SK-N-SH (cell line): ENCODE measurements at regions not wholly inside any gene's neighbourhood (a gene's known extent, or its start where the extent isn't known, plus 50 kb on each side); places are given as distances from the start of the nearest gene placed in this dataset.

Source experiments
- CTCF ChIA-PET: fragments of 300-600, 350-600 bp; formaldehyde crosslinking; extraction: SDS; loops from one replicate; lab custom pipeline; 2021; lab: Yijun Ruan, JAX
- POLR2A ChIA-PET: fragments of 350-600 bp; sonication (Branson Sonifier 250); formaldehyde crosslinking; extraction: SDS; loops from one replicate; lab custom pipeline; 2020; ENCODE audit warnings: antibody characterized with exemption, inconsistent platforms; lab: Yijun Ruan, JAX
- DNase-seq: peaks from one replicate; pipeline ENCODE4 v3.0.0; 2012
- H2AFZ ChIP-seq: fragments of 200-600 bp; sonication (generic); 2 replicates; pipeline ENCODE4 v1.8.1; 2016; ENCODE audit warnings: antibody characterized with exemption, mild to moderate bottlenecking, low read depth
- H3F3A ChIP-seq: fragments of 200-600 bp; sonication (generic); replicated peaks from 2 replicates; pipeline ENCODE3; 2016; ENCODE audit warnings: antibody characterized with exemption, mild to moderate bottlenecking; ENCODE audit not compliant: insufficient read depth
- H3K27ac ChIP-seq, 2 experiments: fragments of 200-500 bp in 1 of 2; fragments of 200-600 bp in 1 of 2; sonication (Bioruptor generic) in 1 of 2; sonication (generic), shearing (Covaris generic) in 1 of 2; 2 replicates each; pipeline versions ENCODE4 v1.5.1 to v1.6.1; 2014 to 2016; ENCODE audit warnings: low read depth in 2 of 2, inconsistent platforms in 1 of 2, low read length in 1 of 2, mild to moderate bottlenecking in 1 of 2, mixed read lengths in 1 of 2
- H3K27me3 ChIP-seq: fragments of 200-600 bp; sonication (generic), shearing (Covaris generic); 2 replicates; pipeline ENCODE4 v1.6.1; 2016; ENCODE audit warnings: mixed run types; ENCODE audit not compliant: insufficient read depth
- H3K36me3 ChIP-seq, 2 experiments: fragments of 200-500 bp in 1 of 2; fragments of 200-600 bp in 1 of 2; sonication (Bioruptor generic) in 1 of 2; sonication (generic) in 1 of 2; replicated peaks in 1 of 2; 2 replicates each; pipeline versions ENCODE3 to v1.5.1; 2014 to 2016; ENCODE audit warnings: low read length in 1 of 2, mild to moderate bottlenecking in 1 of 2; ENCODE audit not compliant: insufficient read depth in 2 of 2, control insufficient read depth in 1 of 2
- H3K4me1 ChIP-seq, 2 experiments: fragments of 200-500 bp in 1 of 2; fragments of 200-600 bp in 1 of 2; sonication (Bioruptor generic) in 1 of 2; sonication (generic), shearing (Covaris generic) in 1 of 2; 2 replicates each; pipeline versions ENCODE4 v1.5.1 to v1.6.1; 2014 to 2016; ENCODE audit warnings: low read depth in 1 of 2, low read length in 1 of 2, mixed run types in 1 of 2; ENCODE audit not compliant: insufficient read depth in 2 of 2, control insufficient read depth in 1 of 2
- H3K4me2 ChIP-seq: fragments of 200-600 bp; sonication (generic), shearing (Covaris generic); 2 replicates; pipeline ENCODE4 v1.6.1; 2017; ENCODE audit warnings: mixed run types
- H3K4me3 ChIP-seq, 2 experiments: fragments of 200-500 bp in 1 of 2; fragments of 200-600 bp in 1 of 2; sonication (Bioruptor generic) in 1 of 2; sonication (generic), shearing (Covaris generic) in 1 of 2; 2 replicates each; pipeline versions ENCODE4 v1.5.1 to v1.8.1; 2014 to 2016; ENCODE audit warnings: low read depth in 2 of 2, inconsistent platforms in 1 of 2, low read length in 1 of 2, mild to moderate bottlenecking in 1 of 2, mixed read lengths in 1 of 2, moderate library complexity in 1 of 2
- H3K79me2 ChIP-seq: fragments of 200-600 bp; sonication (generic); 2 replicates; pipeline ENCODE4 v1.8.1; 2017; ENCODE audit warnings: mild to moderate bottlenecking; ENCODE audit not compliant: insufficient read depth
- H3K9ac ChIP-seq: fragments of 200-600 bp; sonication (generic); 2 replicates; pipeline ENCODE4 v1.6.1; 2017; ENCODE audit warnings: mixed run types
- H3K9me2 ChIP-seq: fragments of 200-600 bp; sonication (generic); 2 replicates; pipeline ENCODE4 v1.6.1; 2017; ENCODE audit warnings: mixed run types
- H3K9me3 ChIP-seq: fragments of 200-600 bp; sonication (generic); 2 replicates; pipeline ENCODE4 v1.6.1; 2017; ENCODE audit warnings: mixed run types, mild to moderate bottlenecking, moderate library complexity
- H4K20me1 ChIP-seq: fragments of 200-600 bp; sonication (generic); 2 replicates; pipeline ENCODE4 v1.6.1; 2017; ENCODE audit warnings: mild to moderate bottlenecking, mixed run types; ENCODE audit not compliant: insufficient read depth
- CTCF ChIP-seq: fragments of 200-600 bp; sonication (generic); IDR thresholded peaks from 2 replicates; pipeline ENCODE4 v1.6.1; 2017; ENCODE audit warnings: antibody characterized with exemption, mild to moderate bottlenecking, moderate library complexity
- ELF1 ChIP-seq: IDR thresholded peaks from 2 replicates; pipeline ENCODE4 v1.4.0; 2012
- EP300 ChIP-seq, 2 experiments: IDR thresholded peaks; 2 replicates each; pipeline versions ENCODE4 v1.4.0 to v1.6.1; 2012; ENCODE audit warnings: borderline replicate concordance in 1 of 2, low read depth in 1 of 2, low read length in 1 of 2
- FOXM1 ChIP-seq: IDR thresholded peaks from 2 replicates; pipeline ENCODE4 v1.4.0; 2012; ENCODE audit warnings: low read depth, mild to moderate bottlenecking
- GABPA ChIP-seq: IDR thresholded peaks from 2 replicates; pipeline ENCODE4 v1.4.0; 2012; ENCODE audit warnings: low read depth, mild to moderate bottlenecking
- JUND ChIP-seq: IDR thresholded peaks from 2 replicates; pipeline ENCODE4 v1.4.0; 2012
- MEF2A ChIP-seq: IDR thresholded peaks from 2 replicates; pipeline ENCODE4 v1.4.0; 2012; ENCODE audit warnings: low read depth, borderline replicate concordance
- NFIC ChIP-seq: IDR thresholded peaks from 2 replicates; pipeline ENCODE4 v1.4.0; 2012; ENCODE audit warnings: borderline replicate concordance
- NRF1 ChIP-seq: IDR thresholded peaks from 2 replicates; pipeline ENCODE4 v1.6.1; 2012; ENCODE audit warnings: low read depth, mild to moderate bottlenecking, low read length
- POLR2AphosphoS5 ChIP-seq: IDR thresholded peaks from 2 replicates; pipeline ENCODE4 v1.6.1; 2012; ENCODE audit warnings: low read depth, low read length
- RAD21 ChIP-seq: IDR thresholded peaks from 2 replicates; pipeline ENCODE4 v1.6.1; 2012; ENCODE audit warnings: mild to moderate bottlenecking, low read length
- RCOR1 ChIP-seq: fragments of 150-350 bp; IDR thresholded peaks from 2 replicates; pipeline ENCODE4 v1.6.1; 2017; ENCODE audit warnings: antibody characterized with exemption, low read length
- RFX5 ChIP-seq: IDR thresholded peaks from 2 replicates; pipeline ENCODE4 v1.6.1; 2012; ENCODE audit warnings: mild to moderate bottlenecking, improper control_type of control experiment, low read length
- RXRA ChIP-seq: IDR thresholded peaks from 2 replicates; pipeline ENCODE4 v1.4.0; 2012; ENCODE audit warnings: low read depth, mild to moderate bottlenecking, borderline replicate concordance
- SMC3 ChIP-seq: IDR thresholded peaks from 2 replicates; pipeline ENCODE4 v1.6.1; 2012; ENCODE audit warnings: low read depth, low read length, improper control_type of control experiment
- WGBS: methylation state at CpG from one replicate; pipeline ENCODE4 v1.1.6; 2017; ENCODE audit warnings: low lambda C conversion rate; 5-methylcytosine and 5-hydroxymethylcytosine counted together
- TF ChIP-seq, protein P1 (sequence below): fragments of 150-350 bp; IDR thresholded peaks from 2 replicates; pipeline ENCODE4 v1.6.1; 2016; ENCODE audit warnings: mild to moderate bottlenecking, low read depth, low read length
- TF ChIP-seq, protein P2 (sequence below): fragments of 150-350 bp; IDR thresholded peaks from 2 replicates; pipeline ENCODE4 v1.6.1; 2017; ENCODE audit warnings: antibody characterized with exemption, low read length, low read depth, borderline replicate concordance
- TF ChIP-seq, protein P3 (sequence below): IDR thresholded peaks from 2 replicates; pipeline ENCODE4; 2012
- TF ChIP-seq, protein P4 (sequence below): IDR thresholded peaks from 2 replicates; pipeline ENCODE4 v1.4.0; 2012; ENCODE audit warnings: low read depth, borderline replicate concordance

DNA sequence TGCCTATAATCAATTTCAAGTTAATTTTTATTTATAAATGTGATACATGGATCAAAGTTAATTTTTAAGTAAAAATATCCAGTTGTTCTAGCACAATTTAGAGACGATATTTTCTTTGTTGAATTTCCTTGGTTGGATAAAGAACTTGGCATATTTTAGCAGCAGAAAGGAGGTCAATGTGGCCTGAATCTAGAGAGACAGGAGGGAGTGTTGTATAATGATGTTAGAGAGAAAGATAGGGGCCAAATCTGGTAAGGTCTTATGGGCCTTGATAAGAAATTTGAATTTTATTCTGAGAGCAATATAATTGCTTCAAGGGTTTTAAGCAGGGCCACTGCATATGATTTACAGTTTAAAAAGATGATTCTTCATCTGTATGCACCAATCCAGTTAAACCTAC, 79.4 kb upstream of the OGFRL1 start:
- no peaks in the 10 kb centered on the region for H3K79me2 ChIP-seq
- TF ChIP-seq SMC3 (no peak), RCOR1 (no peak)
- TF ChIP-seq, protein P1, sequence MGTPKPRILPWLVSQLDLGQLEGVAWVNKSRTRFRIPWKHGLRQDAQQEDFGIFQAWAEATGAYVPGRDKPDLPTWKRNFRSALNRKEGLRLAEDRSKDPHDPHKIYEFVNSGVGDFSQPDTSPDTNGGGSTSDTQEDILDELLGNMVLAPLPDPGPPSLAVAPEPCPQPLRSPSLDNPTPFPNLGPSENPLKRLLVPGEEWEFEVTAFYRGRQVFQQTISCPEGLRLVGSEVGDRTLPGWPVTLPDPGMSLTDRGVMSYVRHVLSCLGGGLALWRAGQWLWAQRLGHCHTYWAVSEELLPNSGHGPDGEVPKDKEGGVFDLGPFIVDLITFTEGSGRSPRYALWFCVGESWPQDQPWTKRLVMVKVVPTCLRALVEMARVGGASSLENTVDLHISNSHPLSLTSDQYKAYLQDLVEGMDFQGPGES = no peak
- TF ChIP-seq, protein P2, sequence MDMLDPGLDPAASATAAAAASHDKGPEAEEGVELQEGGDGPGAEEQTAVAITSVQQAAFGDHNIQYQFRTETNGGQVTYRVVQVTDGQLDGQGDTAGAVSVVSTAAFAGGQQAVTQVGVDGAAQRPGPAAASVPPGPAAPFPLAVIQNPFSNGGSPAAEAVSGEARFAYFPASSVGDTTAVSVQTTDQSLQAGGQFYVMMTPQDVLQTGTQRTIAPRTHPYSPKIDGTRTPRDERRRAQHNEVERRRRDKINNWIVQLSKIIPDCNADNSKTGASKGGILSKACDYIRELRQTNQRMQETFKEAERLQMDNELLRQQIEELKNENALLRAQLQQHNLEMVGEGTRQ = no peak
- H4K20me1 ChIP-seq = no peaks in the 10 kb centered on the region
- H3K36me3 ChIP-seq = no peaks in the 10 kb centered on the region
- H3K4me3 ChIP-seq = no peak overlapping the region
- no peak overlapping the region for H2AFZ ChIP-seq
- no peaks in the 10 kb centered on the region for H3K9me2 ChIP-seq
- no peak overlapping the region for H3K9ac ChIP-seq
- no peak for DNase-seq
- ChIA-PET POLR2A (no interaction called here), CTCF (interaction anchor here (0.9 kb wide), 1 partner anchor 18 kb away, joined by 4 read pairs; no protein-coding TSS in a partner anchor)
- no peaks in the 10 kb centered on the region for H3K9me3 ChIP-seq
- H3K4me2 ChIP-seq = no peak overlapping the region
- no peaks in the 10 kb centered on the region; a peak in 1 of 4 replicates for H3K4me1 ChIP-seq
- 85% methylated on average over 1 of the region's 1 CpG for WGBS
- H3K27me3 ChIP-seq = no peaks in the 10 kb centered on the region
- no peak overlapping the region for H3K27ac ChIP-seq
- H3F3A ChIP-seq = no peaks in the 10 kb centered on the region

GRCh38 chr6:71209626-71210025, 79.0 kb upstream of the OGFRL1 start:
- H3K27me3 ChIP-seq = no peaks in the 10 kb centered on the region
- CTCF ChIA-PET = interaction anchor here (0.9 kb wide), 1 partner anchor 19 kb away, joined by 4 read pairs; no protein-coding TSS in a partner anchor

More at GRCh38 chr6:71209626-71210025, 79.0 kb upstream of the OGFRL1 start:
- no peak for TF ChIP-seq FOXM1
- no peak for TF ChIP-seq CTCF
- TF ChIP-seq ELF1 = no peak
- TF ChIP-seq NRF1 = no peak
- TF ChIP-seq, protein P3, sequence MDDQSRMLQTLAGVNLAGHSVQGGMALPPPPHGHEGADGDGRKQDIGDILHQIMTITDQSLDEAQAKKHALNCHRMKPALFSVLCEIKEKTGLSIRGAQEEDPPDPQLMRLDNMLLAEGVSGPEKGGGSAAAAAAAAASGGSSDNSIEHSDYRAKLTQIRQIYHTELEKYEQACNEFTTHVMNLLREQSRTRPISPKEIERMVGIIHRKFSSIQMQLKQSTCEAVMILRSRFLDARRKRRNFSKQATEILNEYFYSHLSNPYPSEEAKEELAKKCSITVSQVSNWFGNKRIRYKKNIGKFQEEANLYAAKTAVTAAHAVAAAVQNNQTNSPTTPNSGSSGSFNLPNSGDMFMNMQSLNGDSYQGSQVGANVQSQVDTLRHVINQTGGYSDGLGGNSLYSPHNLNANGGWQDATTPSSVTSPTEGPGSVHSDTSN = no peak
- TF ChIP-seq, protein P2 = no peak
- TF ChIP-seq JUND = no peak
- TF ChIP-seq GABPA = no peak
- no peak for TF ChIP-seq RAD21
- no peak for TF ChIP-seq NFIC
- no peak for TF ChIP-seq EP300 (IDR thresholded peaks at IDR 0.05; ENCODE audit: borderline replicate concordance in 1 of 2, low read depth in 1 of 2, low read length in 1 of 2)
- TF ChIP-seq RCOR1 = no peak
- no peak for TF ChIP-seq RXRA
- no peak for TF ChIP-seq MEF2A
- TF ChIP-seq, protein P4, sequence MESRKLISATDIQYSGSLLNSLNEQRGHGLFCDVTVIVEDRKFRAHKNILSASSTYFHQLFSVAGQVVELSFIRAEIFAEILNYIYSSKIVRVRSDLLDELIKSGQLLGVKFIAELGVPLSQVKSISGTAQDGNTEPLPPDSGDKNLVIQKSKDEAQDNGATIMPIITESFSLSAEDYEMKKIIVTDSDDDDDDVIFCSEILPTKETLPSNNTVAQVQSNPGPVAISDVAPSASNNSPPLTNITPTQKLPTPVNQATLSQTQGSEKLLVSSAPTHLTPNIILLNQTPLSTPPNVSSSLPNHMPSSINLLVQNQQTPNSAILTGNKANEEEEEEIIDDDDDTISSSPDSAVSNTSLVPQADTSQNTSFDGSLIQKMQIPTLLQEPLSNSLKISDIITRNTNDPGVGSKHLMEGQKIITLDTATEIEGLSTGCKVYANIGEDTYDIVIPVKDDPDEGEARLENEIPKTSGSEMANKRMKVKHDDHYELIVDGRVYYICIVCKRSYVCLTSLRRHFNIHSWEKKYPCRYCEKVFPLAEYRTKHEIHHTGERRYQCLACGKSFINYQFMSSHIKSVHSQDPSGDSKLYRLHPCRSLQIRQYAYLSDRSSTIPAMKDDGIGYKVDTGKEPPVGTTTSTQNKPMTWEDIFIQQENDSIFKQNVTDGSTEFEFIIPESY = no peak
- no peak for TF ChIP-seq POLR2AphosphoS5
- no peak for TF ChIP-seq RFX5
- TF ChIP-seq, protein P1 = no peak
- TF ChIP-seq, all 33 proteins: peak for 0
- H3K9ac ChIP-seq = no peak overlapping the region
- H3K4me1 ChIP-seq = no peaks in the 10 kb centered on the region; a peak in 1 of 4 replicates
- no peak overlapping the region for H3K4me2 ChIP-seq
- no peak overlapping the region for H3K27ac ChIP-seq
- no peak overlapping the region for H3K4me3 ChIP-seq
- no peaks in the 10 kb centered on the region for H3K9me3 ChIP-seq
- H2AFZ ChIP-seq = no peak overlapping the region
- no peaks in the 10 kb centered on the region for H3K9me2 ChIP-seq
- no peak for DNase-seq
- no peaks in the 10 kb centered on the region for H3K36me3 ChIP-seq
- no peaks in the 10 kb centered on the region for H4K20me1 ChIP-seq
- POLR2A ChIA-PET = no interaction called here
- no peaks in the 10 kb centered on the region for H3F3A ChIP-seq
- no peaks in the 10 kb centered on the region for H3K79me2 ChIP-seq
